K562 (cell line): ENCODE measurements at regions not wholly inside any gene's neighbourhood (a gene's known extent, or its start where the extent isn't known, plus 50 kb on each side); places are given as distances from the start of the nearest gene placed in this dataset.

ENCODE experiments used
- ATAC-seq: fragments of 200-7000 bp; cut with Tn5 transposase; 3 replicates; pipeline ENCODE4 v1.9.1; 2020; ENCODE audit warnings: moderate library complexity
- BruUV-seq: library from RNA; stranded (reverse); fragments of 400-500 nt; replicated peaks from 2 replicates; lab custom pipeline; 2021; lab: Mats Ljungman, UMichigan
- CTCF ChIA-PET: fragments of 300-600 bp; formaldehyde crosslinking; extraction: SDS; loops from one replicate; lab custom pipeline; 2021; ENCODE audit warnings: low intra/inter-chr PET ratio; lab: Yijun Ruan, JAX
- POLR2A ChIA-PET: fragments of 300-600, 350-650 bp; sonication (Branson Sonifier 250); formaldehyde crosslinking; extraction: SDS; loops from one replicate; lab custom pipeline; 2021; ENCODE audit warnings: antibody characterized with exemption, inconsistent platforms; lab: Yijun Ruan, JAX
- DNase-seq, 4 experiments: peaks; one replicate each; pipeline versions ENCODE4 v3.0.0 to v3.0.0-alpha.2; 2011 to 2018; ENCODE audit warnings: low spot score in 3 of 4, mixed read lengths in 3 of 4; ENCODE audit errors: extremely low read depth in 1 of 4
- FAIRE-seq: peaks from 2 replicates; lab custom pipeline; 2011; peaks lifted over from hg19 to GRCh38; lab: Jason Lieb, UNC
- H2AFZ ChIP-seq: 2 replicates; pipeline ENCODE4 v1.6.0; 2011; ENCODE audit warnings: low read depth, low read length, control low read depth, inconsistent platforms
- H3K27ac ChIP-seq: fragments of 200-600 bp; 3 replicates; pipeline ENCODE4 v1.8.0; 2011; ENCODE audit warnings: low read depth, mild to moderate bottlenecking, control low read depth, inconsistent platforms, low read length, moderate library complexity, mixed read lengths; ENCODE audit errors: extremely low read depth
- H3K27me3 ChIP-seq, 2 experiments: fragments of 300-600 bp in 1 of 2; 2 replicates in 1 of 2; 3 replicates in 1 of 2; pipeline versions ENCODE4 v1.6.0 to v1.8.0; 2011; ENCODE audit warnings: inconsistent platforms in 2 of 2, low read length in 2 of 2, mild to moderate bottlenecking in 1 of 2, mixed read lengths in 1 of 2, moderate library complexity in 1 of 2; ENCODE audit not compliant: control insufficient read depth in 2 of 2, insufficient read depth in 2 of 2
- H3K36me3 ChIP-seq: fragments of 300-600 bp; 3 replicates; pipeline ENCODE4 v1.8.0; 2011; ENCODE audit warnings: mild to moderate bottlenecking, low read length, inconsistent platforms; ENCODE audit not compliant: control insufficient read depth, insufficient read depth
- H3K4me1 ChIP-seq, 2 experiments: fragments of 200-600 bp in 1 of 2; replicated peaks in 1 of 2; 2 replicates in 1 of 2; 3 replicates in 1 of 2; pipeline versions ENCODE4 v1.5.1 to v1.8.0; 2011; ENCODE audit warnings: inconsistent platforms in 2 of 2, low read length in 2 of 2, mild to moderate bottlenecking in 1 of 2, mixed read lengths in 1 of 2, moderate library complexity in 1 of 2; ENCODE audit not compliant: control insufficient read depth in 2 of 2, insufficient read depth in 2 of 2
- H3K4me2 ChIP-seq: 2 replicates; pipeline ENCODE4 v1.6.1; 2011; ENCODE audit warnings: low read length, control low read depth, inconsistent platforms, mixed read lengths; ENCODE audit not compliant: insufficient read depth
- H3K4me3 ChIP-seq: fragments of 200-600 bp; sonication (generic), shearing (Covaris generic); 2 replicates; pipeline ENCODE4 v1.5.1; 2016; ENCODE audit warnings: control low read depth, inconsistent platforms
- H3K79me2 ChIP-seq: fragments of 200-600 bp; 3 replicates; pipeline ENCODE4 v1.8.0; 2011; ENCODE audit warnings: low read length, inconsistent platforms; ENCODE audit not compliant: control insufficient read depth, insufficient read depth
- H3K9ac ChIP-seq, 2 experiments: 2 replicates each; pipeline versions ENCODE4 v1.6.0 to v1.6.1; 2011; ENCODE audit warnings: low read depth in 2 of 2, low read length in 2 of 2, control low read depth in 1 of 2, inconsistent platforms in 1 of 2, mild to moderate bottlenecking in 1 of 2, mixed read lengths in 1 of 2; ENCODE audit not compliant: insufficient read depth in 1 of 2
- H3K9me1 ChIP-seq: one replicate; pipeline ENCODE4 v1.6.0; 2011; ENCODE audit warnings: inconsistent platforms, mild to moderate bottlenecking, low read length, moderate library complexity; ENCODE audit not compliant: control insufficient read depth, insufficient read depth
- H3K9me3 ChIP-seq: replicated peaks from 2 replicates; pipeline ENCODE4 v1.5.1; 2011; ENCODE audit warnings: low read depth, low read length, inconsistent platforms; ENCODE audit not compliant: control insufficient read depth, insufficient read depth
- H4K20me1 ChIP-seq: replicated peaks from 2 replicates; pipeline ENCODE4 v1.6.1; 2011; ENCODE audit warnings: low read length, inconsistent platforms, mixed read lengths; ENCODE audit not compliant: control insufficient read depth, insufficient read depth
- BCLAF1 ChIP-seq, 2 experiments: fragments of 450-650 bp in 1 of 2; IDR thresholded peaks; 2 replicates each; pipeline ENCODE4 v1.6.1; 2011 to 2017; ENCODE audit warnings: low read depth in 2 of 2, antibody characterized with exemption in 1 of 2, borderline replicate concordance in 1 of 2, low read length in 1 of 2, mild to moderate bottlenecking in 1 of 2, mixed read lengths in 1 of 2; ENCODE audit not compliant: control insufficient read depth in 1 of 2
- CLOCK ChIP-seq: fragments of 250-450 bp; sonication (Bioruptor Pico); IDR thresholded peaks from 2 replicates; pipeline ENCODE4 v1.4.0; 2020; ENCODE audit warnings: mild to moderate bottlenecking, moderate library complexity, borderline replicate concordance
- JUN ChIP-seq, 2 experiments: sonication (generic) in 1 of 2; formaldehyde crosslinking in 1 of 2; IDR thresholded peaks; 2 replicates each; pipeline versions ENCODE4 v1.6.1 to v1.8.0; 2012 to 2022; ENCODE audit warnings: borderline replicate concordance in 2 of 2, mild to moderate bottlenecking in 2 of 2, improper control_type of control experiment in 1 of 2, low read depth in 1 of 2, low read length in 1 of 2, missing genetic modification reagents in 1 of 2
- MAZ ChIP-seq, 2 experiments: fragments of 450-650 bp in 1 of 2; sonication (generic) in 1 of 2; formaldehyde crosslinking; IDR thresholded peaks in 1 of 2; conservative IDR thresholded peaks in 1 of 2; 2 replicates each; pipeline versions ENCODE4 v1.4.0 to v1.5.0; 2020; ENCODE audit warnings: mild to moderate bottlenecking in 1 of 2, missing genetic modification reagents in 1 of 2
- RBM39 ChIP-seq: fragments of 200-400 bp; formaldehyde crosslinking; optimal IDR thresholded peaks from 2 replicates; pipeline ENCODE3; 2018; ENCODE audit warnings: low read depth, low read length
- ZNF165 ChIP-seq: fragments of 250-450 bp; sonication (Bioruptor Pico); IDR thresholded peaks from 2 replicates; pipeline ENCODE4 v1.4.0; 2020; ENCODE audit warnings: borderline replicate concordance
- ZNF347 ChIP-seq: fragments of 450-650 bp; formaldehyde crosslinking; IDR thresholded peaks from 2 replicates; pipeline ENCODE4 v1.4.0; 2020; ENCODE audit warnings: low read depth, mild to moderate bottlenecking, moderate library complexity
- ZNF584 ChIP-seq: fragments of 200-800 bp; sonication (Bioruptor generic); IDR thresholded peaks from 2 replicates; pipeline ENCODE4 v1.6.1; 2016; ENCODE audit warnings: low read depth, mild to moderate bottlenecking, missing genetic modification characterization, missing compliant biosample characterization
- WGBS: fragments of 100-300 bp; shearing (Covaris generic); methylation state at CpG from one replicate; pipeline ENCODE4 v1.1.6; 2016; ENCODE audit warnings: low coverage, mixed read lengths; ENCODE audit not compliant: insufficient coverage; ENCODE audit errors: missing lambda C conversion rate; 5-methylcytosine and 5-hydroxymethylcytosine counted together
- in situ Hi-C: fragments of 300-500 bp; cut with MboI; formaldehyde crosslinking; loops from 4 replicates; pipeline ENCODE4 v1.15.0; 2018; ENCODE audit warnings: inconsistent platforms, mixed read lengths
- intact Hi-C: fragments of 100-400 bp; cut with micrococcal nuclease; formaldehyde crosslinking; loops from 2 replicates; pipeline ENCODE4 v1.14.2; 2022
- TF ChIP-seq, protein P1 (sequence below): fragments of 250-450 bp; sonication (Bioruptor Pico); IDR thresholded peaks from 2 replicates; pipeline ENCODE4 v1.5.0; 2020; ENCODE audit warnings: mild to moderate bottlenecking

GRCh38 chr4:180926277-180926676, 1316.9 kb upstream of the TENM3 start (continued):
- no peak for TF ChIP-seq CLOCK
- no peak for TF ChIP-seq ZNF584 (CRISPR knock-in tag)

GRCh38 chr4:180932370-180933001, 1310.7 kb upstream of the TENM3 start:
- TF ChIP-seq JUN (IDR thresholded peaks at IDR 0.05; ENCODE audit: borderline replicate concordance, low read depth, low read length): no peak
- TF ChIP-seq JUN (CRISPR knock-in tag; IDR thresholded peaks at IDR 0.05; ENCODE audit: borderline replicate concordance): no peak
- no peak for TF ChIP-seq ZNF347 (CRISPR knock-in tag)
- TF ChIP-seq ZNF165 (CRISPR knock-in tag): no peak
- TF ChIP-seq, protein P1, sequence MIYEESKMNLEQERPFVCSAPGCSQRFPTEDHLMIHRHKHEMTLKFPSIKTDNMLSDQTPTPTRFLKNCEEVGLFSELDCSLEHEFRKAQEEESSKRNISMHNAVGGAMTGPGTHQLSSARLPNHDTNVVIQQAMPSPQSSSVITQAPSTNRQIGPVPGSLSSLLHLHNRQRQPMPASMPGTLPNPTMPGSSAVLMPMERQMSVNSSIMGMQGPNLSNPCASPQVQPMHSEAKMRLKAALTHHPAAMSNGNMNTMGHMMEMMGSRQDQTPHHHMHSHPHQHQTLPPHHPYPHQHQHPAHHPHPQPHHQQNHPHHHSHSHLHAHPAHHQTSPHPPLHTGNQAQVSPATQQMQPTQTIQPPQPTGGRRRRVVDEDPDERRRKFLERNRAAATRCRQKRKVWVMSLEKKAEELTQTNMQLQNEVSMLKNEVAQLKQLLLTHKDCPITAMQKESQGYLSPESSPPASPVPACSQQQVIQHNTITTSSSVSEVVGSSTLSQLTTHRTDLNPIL (CRISPR knock-in tag): no peak
- TF ChIP-seq RBM39: no peak
- no peak for TF ChIP-seq MAZ (CRISPR knock-in tag; conservative IDR thresholded peaks at IDR 0.05 in 1 of 2, IDR thresholded peaks at IDR 0.05 in 1 of 2)
- no peak for TF ChIP-seq BCLAF1 (IDR thresholded peaks at IDR 0.05; ENCODE audit: borderline replicate concordance in 1 of 2, control insufficient read depth in 1 of 2, low read depth in 2 of 2, low read length in 1 of 2)
- TF ChIP-seq, all 486 proteins: peak for 0
- intact Hi-C loops: no loop called here
- Histone ChIP-seq H3K27ac (no peak overlapping the region), H3K4me3 (no peak overlapping the region), H3K9ac (no peak overlapping the region), H2AFZ (no peak overlapping the region), H4K20me1 (no peaks in the 10 kb centered on the region), H3K4me1 (no peaks in the 10 kb centered on the region), H3K4me2 (no peak overlapping the region), H3K79me2 (no peaks in the 10 kb centered on the region), H3K9me1 (no peaks in the 10 kb centered on the region), H3K36me3 (no peaks in the 10 kb centered on the region), H3K27me3 (no peaks in the 10 kb centered on the region), H3K9me3 (no peaks in the 10 kb centered on the region)
- BruUV-seq: no TSS peak
- POLR2A ChIA-PET: no interaction called here
- WGBS: 0% methylated on average over 4 of the region's 4 CpGs
- ATAC-seq (no peak), FAIRE-seq (no peak), DNase-seq (no peak)
- in situ Hi-C loops: no loop called here
- CTCF ChIA-PET: no interaction called here
